ENCODE measurements at regions not wholly inside any gene's neighbourhood (a gene's known extent, or its start where the extent isn't known, plus 50 kb on each side); places are given as distances from the start of the nearest gene placed in this dataset.

- TF ChIP-seq CTCF (conservative IDR thresholded peaks at IDR 0.05) (no peak), EZH2 (IDR thresholded peaks at IDR 0.05; ENCODE audit: low read depth) (no peak)
Observed at GRCh38 chr10:44627591-44628354, 242.9 kb upstream of the CXCL12 start.

Data from PC-9 (cell line).